Endodermal cell (in vitro differentiated cells): ENCODE measurements at regions not wholly inside any gene's neighbourhood (a gene's known extent, or its start where the extent isn't known, plus 50 kb on each side); places are given as distances from the start of the nearest gene placed in this dataset.

Source experiments
- DNase-seq: peaks from one replicate; pipeline ENCODE4 v3.0.0-alpha.2; 2017
- H3K27ac ChIP-seq: 2 replicates; pipeline ENCODE4 v1.5.1; 2013; ENCODE audit warnings: mild to moderate bottlenecking, low read depth, low read length, moderate library complexity
- H3K27me3 ChIP-seq: 2 replicates; pipeline ENCODE4 v1.6.1; 2013; ENCODE audit warnings: mild to moderate bottlenecking, low read length, moderate library complexity; ENCODE audit not compliant: insufficient read depth, control insufficient read depth, poor library complexity, severe bottlenecking
- H3K36me3 ChIP-seq: 2 replicates; pipeline ENCODE4 v1.7.0; 2013; ENCODE audit warnings: mild to moderate bottlenecking, low read length, moderate library complexity; ENCODE audit not compliant: control insufficient read depth, insufficient read depth
- H3K4me1 ChIP-seq: one replicate; pipeline ENCODE4 v1.7.0; 2013; ENCODE audit warnings: low read length; ENCODE audit not compliant: control insufficient read depth, insufficient read depth
- H3K4me3 ChIP-seq: 2 replicates; pipeline ENCODE4 v1.5.1; 2013; ENCODE audit warnings: mild to moderate bottlenecking, low read length, moderate library complexity
- H3K9ac ChIP-seq: 2 replicates; pipeline ENCODE4 v1.6.1; 2013; ENCODE audit warnings: mild to moderate bottlenecking, low read length, moderate library complexity; ENCODE audit not compliant: poor library complexity, severe bottlenecking; ENCODE audit errors: extremely low read depth
- H3K9me3 ChIP-seq: 2 replicates; pipeline ENCODE4 v1.6.1; 2013; ENCODE audit warnings: mild to moderate bottlenecking, low read length, moderate library complexity; ENCODE audit not compliant: control insufficient read depth
- H3K27ac Mint-ChIP-seq: 2 replicates; pipeline ENCODE4 v1.8.0; 2020; ENCODE audit warnings: mixed read lengths
- H3K27me3 Mint-ChIP-seq: 2 replicates; pipeline ENCODE4 v1.8.0; 2021; ENCODE audit warnings: mild to moderate bottlenecking, mixed read lengths; ENCODE audit not compliant: insufficient read depth
- H3K36me3 Mint-ChIP-seq: 2 replicates; pipeline ENCODE4 v1.8.0; 2020; ENCODE audit warnings: low read depth, mixed read lengths
- H3K4me1 Mint-ChIP-seq: 2 replicates; pipeline ENCODE4 v1.8.0; 2020; ENCODE audit warnings: mixed read lengths
- H3K4me3 Mint-ChIP-seq: 2 replicates; pipeline ENCODE4 v1.8.0; 2020; ENCODE audit warnings: mild to moderate bottlenecking, moderate library complexity, mixed read lengths
- H3K9me3 Mint-ChIP-seq: 2 replicates; pipeline ENCODE4 v1.8.0; 2020; ENCODE audit warnings: mild to moderate bottlenecking, mixed read lengths
- WGBS, 2 experiments: methylation state at CpG; one replicate each; pipeline versions ENCODE4 v1.1.5 to v1.1.7; 2013; ENCODE audit warnings: missing lambda C conversion rate in 2 of 2, mixed read lengths in 1 of 2; ENCODE audit not compliant: insufficient coverage in 1 of 2, insufficient read length in 1 of 2; 5-methylcytosine and 5-hydroxymethylcytosine counted together
- TF ChIP-seq, protein P1 (sequence below): fragments of 200-600 bp; sonication (generic); conservative IDR thresholded peaks from 2 replicates; pipeline ENCODE4 v1.5.0; 2021; ENCODE audit warnings: antibody characterized with exemption, mild to moderate bottlenecking

GRCh38 chr13:59472134-59472533 is 691.6 kb downstream of the DIAPH3 start:
- Mint-ChIP-seq H3K27me3 (no peaks in the 10 kb centered on the region), H3K9me3 (peaks cover 19% of the 10 kb centered on the region)
- TF ChIP-seq, protein P1, sequence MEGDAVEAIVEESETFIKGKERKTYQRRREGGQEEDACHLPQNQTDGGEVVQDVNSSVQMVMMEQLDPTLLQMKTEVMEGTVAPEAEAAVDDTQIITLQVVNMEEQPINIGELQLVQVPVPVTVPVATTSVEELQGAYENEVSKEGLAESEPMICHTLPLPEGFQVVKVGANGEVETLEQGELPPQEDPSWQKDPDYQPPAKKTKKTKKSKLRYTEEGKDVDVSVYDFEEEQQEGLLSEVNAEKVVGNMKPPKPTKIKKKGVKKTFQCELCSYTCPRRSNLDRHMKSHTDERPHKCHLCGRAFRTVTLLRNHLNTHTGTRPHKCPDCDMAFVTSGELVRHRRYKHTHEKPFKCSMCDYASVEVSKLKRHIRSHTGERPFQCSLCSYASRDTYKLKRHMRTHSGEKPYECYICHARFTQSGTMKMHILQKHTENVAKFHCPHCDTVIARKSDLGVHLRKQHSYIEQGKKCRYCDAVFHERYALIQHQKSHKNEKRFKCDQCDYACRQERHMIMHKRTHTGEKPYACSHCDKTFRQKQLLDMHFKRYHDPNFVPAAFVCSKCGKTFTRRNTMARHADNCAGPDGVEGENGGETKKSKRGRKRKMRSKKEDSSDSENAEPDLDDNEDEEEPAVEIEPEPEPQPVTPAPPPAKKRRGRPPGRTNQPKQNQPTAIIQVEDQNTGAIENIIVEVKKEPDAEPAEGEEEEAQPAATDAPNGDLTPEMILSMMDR: no peak

GRCh38 chr13:59474696-59475095 is 689.0 kb downstream of the DIAPH3 start:
- Mint-ChIP-seq H3K36me3 (peaks cover 2% of the 10 kb centered on the region), H3K9me3 (peaks cover 5% of the 10 kb centered on the region), H3K4me1 (peaks cover 42% of the 10 kb centered on the region), H3K27me3 (no peaks in the 10 kb centered on the region), H3K27ac (no peak overlapping the region), H3K4me3 (no peak overlapping the region)
- peaks cover 5% of the 10 kb centered on the region for H3K4me1 ChIP-seq
- H3K9ac ChIP-seq: no peak overlapping the region
- WGBS, 2 experiments: 80 to 100% methylated on average over 1 of the region's 1 CpG
- no peak overlapping the region for H3K27ac ChIP-seq
- H3K4me3 ChIP-seq: no peak overlapping the region
- DNase-seq: no peak
- H3K36me3 ChIP-seq: no peaks in the 10 kb centered on the region
- H3K9me3 ChIP-seq: peaks cover 10% of the 10 kb centered on the region
- TF ChIP-seq, protein P1: no peak
- no peaks in the 10 kb centered on the region for H3K27me3 ChIP-seq

More at GRCh38 chr13:59472134-59472533, 691.6 kb downstream of the DIAPH3 start:
- peaks cover 8% of the 10 kb centered on the region for H3K36me3 Mint-ChIP-seq
- no peak overlapping the region for H3K27ac Mint-ChIP-seq
- peaks cover 15% of the 10 kb centered on the region for H3K9me3 ChIP-seq
- no peak overlapping the region for H3K9ac ChIP-seq
- no peak overlapping the region for H3K4me3 Mint-ChIP-seq
- no peak for DNase-seq
- H3K4me3 ChIP-seq: no peak overlapping the region
- no peaks in the 10 kb centered on the region for H3K36me3 ChIP-seq
- H3K27me3 ChIP-seq: no peaks in the 10 kb centered on the region
- peaks cover 27% of the 10 kb centered on the region for H3K4me1 Mint-ChIP-seq
- no peak overlapping the region for H3K27ac ChIP-seq
- no peaks in the 10 kb centered on the region for H3K4me1 ChIP-seq

- Mint-ChIP-seq H3K27ac (no peak overlapping the region), H3K4me1 (peaks cover 52% of the 10 kb centered on the region), H3K27me3 (no peaks in the 10 kb centered on the region), H3K4me3 (no peak overlapping the region), H3K9me3 (peaks cover 1% of the 10 kb centered on the region), H3K36me3 (no peaks in the 10 kb centered on the region)
- Histone ChIP-seq H3K9ac (no peak overlapping the region), H3K9me3 (no peaks in the 10 kb centered on the region), H3K4me1 (peaks cover 17% of the 10 kb centered on the region), H3K36me3 (no peaks in the 10 kb centered on the region), H3K27me3 (no peaks in the 10 kb centered on the region), H3K4me3 (no peak overlapping the region), H3K27ac (no peak overlapping the region)
- WGBS, 2 experiments: 63 to 66% methylated on average over 2 of the region's 2 CpGs
- TF ChIP-seq, protein P1: no peak
- no peak for DNase-seq
Measured at GRCh38 chr13:59475911-59476310, 687.8 kb downstream of the DIAPH3 start.
